ENCODE measurements at regions not wholly inside any gene's neighbourhood (a gene's known extent, or its start where the extent isn't known, plus 50 kb on each side); places are given as distances from the start of the nearest gene placed in this dataset.

DNA sequence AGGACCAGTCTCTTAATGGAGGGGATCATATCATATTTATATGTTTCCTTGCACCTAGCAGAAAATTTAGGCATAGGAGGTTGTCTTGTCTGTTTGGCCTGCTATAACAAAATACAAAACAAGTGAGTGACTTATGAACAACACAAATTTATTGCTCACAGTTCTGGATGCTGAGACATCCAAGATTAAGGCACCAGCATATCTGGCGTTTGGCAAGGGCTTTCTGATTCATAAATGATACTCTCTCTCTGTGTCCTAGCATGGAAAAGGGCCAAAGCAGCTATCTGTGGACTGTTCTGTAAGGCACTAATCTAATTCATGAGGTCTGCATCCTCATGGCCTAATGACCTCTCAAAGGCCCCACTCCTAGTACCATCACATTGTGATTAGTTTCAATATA lies 683.0 kb downstream of the NR2F2 start:
- DNase-seq (ENCODE audit: low read depth, low spot score) = no peak

GRCh38 chr15:97014001-97014400 lies 683.5 kb downstream of the NR2F2 start:
- no peak for DNase-seq (ENCODE audit: low read depth, low spot score)

GRCh38 chr15:97023488-97023844 lies 693.0 kb downstream of the NR2F2 start:
- peak; percentile 7 for DNase-seq (ENCODE audit: low read depth, low spot score)

DNA sequence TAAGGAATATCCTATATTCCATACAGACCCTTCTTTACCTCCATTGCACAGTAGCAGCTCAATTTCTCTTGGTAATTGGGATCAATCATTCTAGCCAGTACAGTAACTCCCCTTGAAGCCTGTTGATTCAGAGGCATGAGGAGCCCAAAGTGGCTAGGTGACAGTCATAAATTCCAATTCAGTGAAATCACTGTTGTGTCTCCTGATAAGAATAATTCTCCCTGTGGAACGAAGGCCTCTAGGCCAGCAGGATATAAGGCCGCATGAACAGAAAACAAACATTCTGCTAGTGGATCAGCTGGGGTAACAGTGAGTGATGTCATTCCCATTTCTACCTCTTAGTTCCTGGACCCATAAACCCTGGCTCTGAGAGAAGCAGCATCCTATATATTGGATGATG lies 696.3 kb downstream of the NR2F2 start:
- DNase-seq (ENCODE audit: low read depth, low spot score) = peak; percentile 6

DNA sequence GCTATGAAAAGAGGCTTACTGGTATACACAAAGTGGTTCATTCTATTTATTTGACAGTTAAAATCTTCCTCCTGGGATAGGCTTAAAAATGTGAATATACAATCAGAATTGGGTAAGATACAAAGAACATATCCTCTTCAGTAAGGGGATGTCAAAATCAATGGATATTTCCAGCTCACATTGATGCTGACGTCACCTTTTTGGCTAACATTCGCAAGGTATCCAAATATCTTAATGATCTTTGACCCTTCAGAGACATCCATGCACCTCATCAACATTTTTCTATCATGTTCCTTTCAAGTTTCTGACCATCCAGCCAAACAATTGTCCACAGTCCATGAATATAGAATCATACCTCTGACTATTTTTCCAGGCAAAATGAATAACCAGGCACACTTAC lies 697.3 kb downstream of the NR2F2 start:
- no peak for DNase-seq (ENCODE audit: low read depth, low spot score)

DNA sequence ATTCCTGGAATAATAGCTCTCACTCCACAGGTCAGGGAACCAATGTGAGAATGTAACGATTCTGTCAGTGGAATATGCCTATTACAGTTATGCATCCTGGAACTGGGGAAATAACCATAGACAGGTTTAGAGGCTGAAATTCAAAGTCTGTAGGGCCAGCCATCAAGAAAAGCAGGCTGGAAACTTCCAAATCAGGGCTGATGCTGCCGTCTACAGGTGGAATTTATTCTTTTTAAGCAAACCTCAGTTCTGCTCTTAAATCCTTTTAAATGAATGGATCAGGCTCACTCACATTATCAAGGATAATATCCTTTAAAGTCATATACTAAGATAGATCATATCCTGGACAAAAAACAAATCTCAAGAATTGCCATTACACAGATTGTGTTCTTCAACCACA lies 699.8 kb downstream of the NR2F2 start:
- DNase-seq (ENCODE audit: low read depth, low spot score) = no peak

DNA sequence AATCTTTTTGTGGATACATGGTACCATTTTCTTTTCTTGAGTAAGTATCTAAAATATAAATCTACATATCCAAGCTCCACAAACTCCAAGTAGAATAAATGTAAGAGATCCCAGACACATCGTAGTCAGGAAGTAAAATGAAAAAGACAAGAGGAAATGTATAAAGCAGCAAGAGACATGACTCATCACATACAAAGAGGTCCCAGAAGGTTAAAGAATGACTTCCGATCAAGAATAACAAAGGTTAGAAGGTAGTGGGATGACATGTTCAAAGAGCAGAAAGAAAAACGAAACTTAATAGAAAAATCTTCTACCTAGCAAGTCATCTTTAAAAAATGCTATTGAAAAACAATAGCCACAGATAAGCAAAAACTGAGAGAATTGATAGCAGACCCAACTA lies 705.8 kb downstream of the NR2F2 start:
- DNase-seq (ENCODE audit: low read depth, low spot score) = no peak

DNA sequence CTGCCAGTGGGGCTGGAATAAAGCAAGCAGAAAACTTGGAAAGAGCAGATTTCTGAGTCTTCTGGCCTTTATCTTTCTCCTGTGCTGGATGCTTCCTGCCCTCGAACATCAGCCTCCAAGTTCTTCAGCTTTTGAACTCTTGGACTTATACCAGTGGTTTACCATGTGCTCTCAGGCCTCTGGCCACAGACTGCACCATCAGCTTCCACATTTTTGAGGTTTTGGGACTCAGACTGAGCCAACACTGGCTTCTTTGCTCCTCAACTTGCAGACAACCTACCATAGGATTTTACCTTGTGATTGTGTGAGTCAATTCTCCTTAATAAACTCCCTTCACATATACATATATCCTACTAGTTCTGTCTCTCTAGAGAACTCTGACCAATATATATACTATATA lies 706.6 kb downstream of the NR2F2 start:
- DNase-seq (ENCODE audit: low read depth, low spot score) = peak; percentile 25

- no peak for DNase-seq (ENCODE audit: low read depth, low spot score)
Observed at GRCh38 chr15:97045666-97046421, 715.3 kb downstream of the NR2F2 start.

DNA sequence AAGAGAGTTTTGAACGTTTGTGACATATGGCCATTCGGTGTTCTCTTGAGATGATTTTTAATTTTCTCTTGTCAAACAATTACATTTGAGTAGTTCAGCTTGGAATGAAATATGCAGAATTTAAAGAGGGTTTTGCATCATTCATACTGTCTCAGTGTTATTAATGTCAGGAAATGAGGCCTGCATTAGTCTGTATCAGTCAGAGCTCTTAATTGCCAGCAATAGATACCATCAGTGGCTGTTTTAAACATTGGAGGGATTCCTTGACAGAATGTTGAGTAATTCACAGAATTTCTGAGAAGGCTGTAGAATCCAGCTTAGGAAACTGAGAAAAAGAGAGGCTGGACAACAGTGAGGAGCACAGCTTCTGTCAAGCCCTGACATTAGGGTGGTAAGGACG lies 722.0 kb downstream of the NR2F2 start:
- DNase-seq (ENCODE audit: low read depth, low spot score) = no peak

- DNase-seq (ENCODE audit: low read depth, low spot score) = no peak
Observed at GRCh38 chr15:97053635-97054034, 723.1 kb downstream of the NR2F2 start.

DNA sequence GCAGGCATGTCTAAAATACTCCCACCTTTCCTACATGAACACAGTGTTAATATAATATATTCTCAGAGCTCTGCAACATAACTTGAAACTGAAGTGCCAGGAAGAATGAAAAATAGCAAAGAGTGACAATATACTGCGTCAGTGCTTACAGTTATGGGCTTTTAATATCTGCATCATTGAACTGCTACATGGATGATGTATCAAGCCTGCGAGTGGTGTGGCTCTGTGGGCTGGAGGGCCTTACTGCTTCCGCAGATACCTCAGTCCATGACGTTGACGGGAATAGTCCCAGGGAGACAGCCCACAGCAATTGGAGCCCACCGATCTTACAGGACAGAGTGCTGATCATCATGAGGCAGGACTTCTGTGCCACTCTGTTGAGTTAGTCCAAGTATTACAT lies 727.0 kb downstream of the NR2F2 start:
- DNase-seq (ENCODE audit: low read depth, low spot score) = no peak

- no peak for DNase-seq (ENCODE audit: low read depth, low spot score)
Observed at GRCh38 chr15:97059281-97059680, 728.8 kb downstream of the NR2F2 start.

DNA sequence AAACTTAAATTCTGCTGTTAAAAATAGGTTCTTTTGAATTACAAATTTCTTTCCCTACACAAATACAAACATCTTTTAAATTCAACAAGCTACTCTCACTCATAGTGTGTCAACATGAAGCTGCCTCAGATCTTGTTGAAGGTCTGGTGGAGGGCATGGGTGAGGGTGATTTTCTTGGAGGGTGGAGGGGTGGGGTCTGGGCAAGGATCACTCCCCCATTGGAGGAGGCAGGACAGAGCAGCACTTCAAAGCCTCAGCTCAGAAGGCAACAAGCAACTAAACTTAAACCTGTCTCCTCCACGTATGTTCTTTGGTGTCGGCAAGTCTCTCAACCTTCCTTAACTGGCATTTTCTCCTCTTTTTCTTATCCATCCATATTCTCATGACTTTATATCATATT lies 730.9 kb downstream of the NR2F2 start:
- no peak for DNase-seq (ENCODE audit: low read depth, low spot score)

DNA sequence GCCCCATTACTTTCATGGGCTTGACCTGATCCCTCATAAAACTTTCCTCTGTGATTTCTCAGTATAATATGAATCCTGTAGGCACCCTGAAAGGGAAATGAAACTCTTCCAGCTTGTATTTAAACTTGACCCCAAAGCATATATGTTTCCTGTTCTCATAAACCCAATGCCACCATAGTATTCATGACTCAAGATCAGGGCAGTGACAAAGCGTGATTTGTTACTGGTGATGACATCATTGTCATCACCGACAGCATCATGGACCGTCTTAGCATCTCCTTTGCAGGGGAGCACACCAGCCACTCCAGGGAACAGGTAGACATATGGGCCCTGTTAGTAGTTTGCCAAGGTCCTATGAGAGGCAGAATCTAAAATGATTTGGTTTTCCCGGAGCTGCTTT lies 741.2 kb downstream of the NR2F2 start:
- no peak for DNase-seq (ENCODE audit: low read depth, low spot score)

- DNase-seq (ENCODE audit: low read depth, low spot score) = no peak
Observed at GRCh38 chr15:97072545-97072944, 742.0 kb downstream of the NR2F2 start.

GRCh38 chr15:97076011-97076410 lies 745.5 kb downstream of the NR2F2 start:
- no peak for DNase-seq (ENCODE audit: low read depth, low spot score)

- no peak for DNase-seq (ENCODE audit: low read depth, low spot score)
Observed at GRCh38 chr15:97077975-97078374, 747.5 kb downstream of the NR2F2 start.

DNA sequence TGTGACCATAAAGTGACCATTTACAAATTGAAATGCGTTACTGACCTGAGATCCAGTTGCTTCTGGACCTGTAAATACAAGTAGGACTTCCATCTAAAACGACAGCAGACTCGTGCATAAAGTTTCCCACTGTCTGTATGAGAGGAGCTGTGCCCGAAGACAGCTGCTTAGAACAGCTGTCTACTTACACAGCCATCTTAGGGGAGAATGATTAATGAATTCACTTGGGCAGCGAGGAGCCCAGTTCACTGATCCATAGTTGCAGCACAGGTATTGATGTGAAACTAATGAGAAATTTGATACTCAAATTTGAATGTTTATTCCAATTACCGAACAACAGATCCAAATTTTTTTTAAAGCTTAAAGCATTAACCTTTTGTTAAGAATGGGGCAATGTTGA lies 748.1 kb downstream of the NR2F2 start:
- no peak for DNase-seq (ENCODE audit: low read depth, low spot score)

DNA sequence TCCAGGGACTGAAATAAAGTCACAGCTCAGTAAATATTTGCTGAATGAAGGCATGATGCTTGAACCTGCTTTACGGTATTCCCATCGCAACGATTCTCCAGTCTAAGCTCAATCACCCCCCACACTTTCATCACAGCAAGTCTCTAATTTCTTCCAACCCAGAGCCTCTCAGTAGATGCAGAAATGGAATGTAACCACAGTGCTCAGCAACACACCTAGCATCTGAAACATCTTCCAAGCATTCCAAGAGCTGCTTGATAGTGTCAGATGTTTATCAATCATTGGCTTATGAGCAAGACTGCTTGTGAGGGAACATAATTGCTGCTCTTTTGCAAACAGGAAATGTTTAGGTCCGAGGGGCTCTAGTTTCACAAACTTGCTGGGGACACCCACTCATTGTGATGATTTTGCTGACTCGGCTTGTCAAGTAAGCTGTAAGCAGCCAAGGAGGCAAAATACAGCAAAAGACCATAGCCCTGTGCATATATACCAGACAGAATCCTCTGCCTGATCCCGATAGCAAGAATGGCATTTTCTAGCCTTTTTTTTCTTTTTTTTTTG lies 751.2 kb downstream of the NR2F2 start:
- no peak for DNase-seq (ENCODE audit: low read depth, low spot score)

- DNase-seq (ENCODE audit: low read depth, low spot score) = no peak
Observed at GRCh38 chr15:97082830-97083229, 752.3 kb downstream of the NR2F2 start.

GRCh38 chr15:97084650-97085049 lies 754.1 kb downstream of the NR2F2 start:
- peak; percentile 41 for DNase-seq (ENCODE audit: low read depth, low spot score)

- no peak for DNase-seq (ENCODE audit: low read depth, low spot score)
Observed at GRCh38 chr15:97085731-97086130, 755.2 kb downstream of the NR2F2 start.
